Cerebellar cortex (tissue), 1 donor: ENCODE measurements at regions not wholly inside any gene's neighbourhood (a gene's known extent, or its start where the extent isn't known, plus 50 kb on each side); places are given as distances from the start of the nearest gene placed in this dataset.
"Not testable (repeated sequence)": the region's sequence is repeated elsewhere in the genome, so short reads cannot be mapped to it uniquely, and the experiment has no call there.

Source experiments
- DNase-seq: peaks from one replicate; pipeline ENCODE4 v3.0.0-alpha.2; 2015; ENCODE audit warnings: low spot score

- no peak for DNase-seq
These were observed 291.2 kb downstream of the HGF start for GRCh38 chr7:81478664-81479063.

GRCh38 chr7:81478201-81478600 lies 291.6 kb downstream of the HGF start:
- not testable (repeated sequence) for DNase-seq

GRCh38 chr7:81473236-81473635 lies 296.6 kb downstream of the HGF start:
- no peak for DNase-seq

- DNase-seq = no peak
These were observed 299.0 kb downstream of the HGF start for GRCh38 chr7:81470724-81471379.

- DNase-seq = peak; percentile 66
These were observed 299.8 kb downstream of the HGF start for GRCh38 chr7:81469869-81470723.

GRCh38 chr7:81469153-81469868 lies 300.5 kb downstream of the HGF start:
- no peak for DNase-seq

- DNase-seq = no peak
These were observed 301.3 kb downstream of the HGF start for GRCh38 chr7:81468526-81468925.

GRCh38 chr7:81467964-81468363 lies 301.9 kb downstream of the HGF start:
- no peak for DNase-seq

- no peak for DNase-seq
These were observed 307.2 kb downstream of the HGF start for GRCh38 chr7:81462672-81463071.

- DNase-seq = no peak
These were observed 309.4 kb downstream of the HGF start for GRCh38 chr7:81460250-81461045.

GRCh38 chr7:81459485-81459884 lies 310.4 kb downstream of the HGF start:
- no peak for DNase-seq

- DNase-seq = no peak
These were observed 311.9 kb downstream of the HGF start for GRCh38 chr7:81457852-81458522.

- not testable (repeated sequence) for DNase-seq
These were observed 316.1 kb downstream of the HGF start for GRCh38 chr7:81453770-81454169.

GRCh38 chr7:81449105-81449504 lies 320.7 kb downstream of the HGF start:
- DNase-seq = no peak

- DNase-seq = peak; percentile 25
These were observed 322.4 kb downstream of the HGF start for GRCh38 chr7:81447351-81447952.

- DNase-seq = no peak
These were observed 323.6 kb downstream of the HGF start for GRCh38 chr7:81446212-81446611.

GRCh38 chr7:81445462-81445861 lies 324.4 kb downstream of the HGF start:
- no peak for DNase-seq

- no peak for DNase-seq
These were observed 328.1 kb downstream of the HGF start for GRCh38 chr7:81441750-81442149.

GRCh38 chr7:81439591-81439990 lies 330.3 kb downstream of the HGF start:
- no peak for DNase-seq

- not testable (repeated sequence) for DNase-seq
These were observed 332.7 kb downstream of the HGF start for GRCh38 chr7:81437160-81437559.
